ENCODE measurements at regions not wholly inside any gene's neighbourhood (a gene's known extent, or its start where the extent isn't known, plus 50 kb on each side); places are given as distances from the start of the nearest gene placed in this dataset.
"Not testable (repeated sequence)": the region's sequence is repeated elsewhere in the genome, so short reads cannot be mapped to it uniquely, and the experiment has no call there.

GRCh38 chr1:149229813-149230212 lies 126.5 kb upstream of the NBPF9 start:
- not testable (repeated sequence) for DNase-seq

DNA sequence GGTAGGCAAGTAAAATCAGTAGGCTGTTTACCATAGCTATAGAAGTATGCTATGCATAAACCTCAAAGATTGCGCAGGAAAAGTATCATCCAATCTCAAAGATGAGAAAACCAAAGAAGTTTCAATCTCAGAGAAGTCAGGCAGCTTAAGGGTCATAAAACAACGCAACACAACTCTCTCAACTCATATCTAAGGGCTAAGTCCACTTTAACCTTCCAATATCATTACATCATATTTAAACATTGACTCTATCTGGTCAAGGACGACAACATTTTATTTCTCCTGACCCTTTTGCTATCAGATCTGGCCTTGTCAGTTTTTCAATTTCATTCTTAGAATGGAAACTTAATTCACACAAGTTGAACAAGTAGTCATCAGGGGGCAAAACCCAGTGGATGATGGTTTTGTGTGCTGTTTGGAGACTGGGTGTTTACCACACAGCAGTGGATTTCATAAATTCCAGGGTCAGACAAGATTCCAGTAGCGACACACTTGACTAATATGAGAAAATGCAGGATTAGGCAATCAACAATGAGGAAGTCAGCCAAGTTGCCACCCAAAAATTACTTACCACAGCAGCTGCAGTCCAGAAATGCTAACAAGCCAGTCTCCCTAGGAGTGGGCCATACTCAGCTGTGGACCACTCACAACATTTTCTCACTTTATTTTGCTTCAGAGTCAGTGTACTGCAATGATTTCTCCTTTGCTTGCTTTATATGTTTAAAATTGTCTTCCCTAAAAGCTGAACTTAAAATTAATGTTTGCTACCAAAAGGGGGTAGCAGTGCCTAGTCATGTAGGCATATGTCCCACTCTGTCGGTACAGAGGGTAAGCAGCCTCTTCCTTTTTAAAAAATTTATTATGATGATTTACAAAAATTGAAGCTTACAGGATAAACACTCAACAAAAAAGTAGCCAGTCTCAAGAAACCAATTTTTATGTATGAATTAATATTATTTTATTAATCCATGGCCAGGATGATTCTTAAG lies 131.9 kb upstream of the NBPF9 start:
- not testable (repeated sequence) for DNase-seq

DNA sequence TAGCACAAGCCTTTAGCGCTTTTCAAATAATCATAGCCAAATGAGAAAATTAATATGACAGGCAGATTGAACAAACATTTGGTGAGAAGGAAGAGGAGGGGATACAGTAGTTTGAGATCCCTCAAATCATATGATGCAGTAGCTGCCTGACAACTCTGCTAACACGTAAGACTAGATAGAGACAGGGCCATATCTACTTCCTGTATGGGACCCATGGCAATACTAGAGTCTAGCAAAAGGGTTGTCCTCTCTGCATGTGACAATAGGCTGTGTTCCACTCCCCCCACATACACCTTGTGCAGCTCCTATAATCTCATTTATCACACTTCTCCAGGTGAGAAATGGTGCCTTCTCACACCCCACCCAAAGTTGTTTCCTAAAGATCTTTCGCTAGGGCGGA lies 134.2 kb upstream of the NBPF9 start:
- not testable (repeated sequence) for DNase-seq

GRCh38 chr1:149239897-149240508 lies 136.7 kb upstream of the NBPF9 start:
- DNase-seq, result not testable (repeated sequence)

DNA sequence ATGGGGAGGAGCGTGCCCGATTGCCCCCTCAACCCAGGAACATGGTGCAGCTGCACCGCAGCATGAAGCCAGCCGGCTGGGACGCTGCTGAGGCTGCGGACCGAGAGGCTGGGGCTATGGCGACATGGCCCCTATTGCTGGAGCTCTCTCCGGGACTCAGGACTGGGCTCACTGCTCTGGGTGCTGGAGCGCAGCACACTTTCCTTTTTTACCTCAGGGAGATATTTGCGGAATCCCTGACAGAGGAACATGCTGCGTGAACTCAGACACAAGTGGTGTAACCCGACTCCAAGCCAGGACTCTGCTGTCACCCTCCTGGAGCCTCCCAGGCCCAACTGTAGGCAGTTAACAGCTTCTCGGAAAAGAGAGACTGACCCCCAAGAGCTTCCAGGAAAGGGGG lies 137.2 kb upstream of the NBPF9 start:
- not testable (repeated sequence) for DNase-seq

DNA sequence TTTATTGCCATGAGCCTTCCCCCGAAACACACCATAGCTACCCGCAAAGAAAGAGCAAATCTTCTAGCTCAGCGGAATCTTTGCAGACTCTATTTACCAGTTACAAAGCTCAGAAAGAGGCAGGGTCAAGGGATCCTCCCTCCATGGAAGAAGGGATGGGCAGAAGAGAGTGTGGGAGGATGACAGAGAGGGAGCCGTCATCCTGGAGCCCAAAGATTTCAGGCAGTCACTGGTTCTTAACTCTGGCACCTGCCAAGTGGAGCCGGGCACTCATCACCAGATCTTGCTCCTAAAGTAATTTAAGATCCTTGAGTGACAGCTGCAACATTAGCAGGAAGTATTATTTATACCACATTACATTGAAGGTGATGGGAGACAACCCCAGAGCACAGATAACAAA lies 137.9 kb upstream of the NBPF9 start:
- DNase-seq, result not testable (repeated sequence)

GRCh38 chr1:149243572-149243971 lies 140.2 kb upstream of the NBPF9 start:
- DNase-seq, result not testable (repeated sequence)

DNA sequence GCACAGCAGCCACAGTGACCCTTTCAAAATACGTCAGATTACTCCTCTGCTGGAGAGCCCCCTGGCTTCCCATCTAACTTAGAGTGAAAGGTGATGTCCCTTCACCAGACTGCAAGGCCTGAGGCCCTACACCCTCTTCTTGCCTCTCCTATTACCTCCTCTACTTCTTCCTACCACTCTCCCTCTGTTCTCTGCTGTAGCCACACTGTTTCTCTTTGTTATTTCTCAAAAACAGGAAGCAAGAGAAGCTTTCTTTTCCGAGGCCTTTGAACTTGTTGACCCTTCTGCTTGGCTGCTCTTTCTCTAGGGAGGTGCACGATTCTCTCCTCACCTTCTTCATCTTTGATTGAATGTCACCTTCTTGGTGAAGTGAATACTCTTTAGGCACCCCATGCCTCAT lies 141.3 kb upstream of the NBPF9 start:
- DNase-seq, result not testable (repeated sequence)

DNA sequence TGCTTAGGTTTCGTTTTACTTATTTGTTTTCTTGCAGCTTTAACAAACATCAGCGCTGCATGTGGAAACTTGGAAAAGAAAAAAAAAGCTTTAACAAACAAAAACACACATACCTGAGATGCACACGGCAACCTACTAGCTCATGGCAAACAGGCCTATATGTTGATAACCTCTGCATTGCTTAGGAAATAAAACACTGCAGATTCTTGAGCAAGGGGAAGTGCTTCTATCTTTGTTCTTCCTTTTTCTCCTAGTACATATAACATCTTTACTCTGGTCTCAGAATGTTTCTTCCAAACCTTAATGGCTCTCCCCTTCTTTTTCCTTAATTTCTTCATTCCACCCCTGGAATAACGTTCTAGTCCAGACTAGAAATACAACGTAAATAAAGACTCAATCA lies 142.9 kb upstream of the NBPF9 start:
- not testable (repeated sequence) for DNase-seq

DNA sequence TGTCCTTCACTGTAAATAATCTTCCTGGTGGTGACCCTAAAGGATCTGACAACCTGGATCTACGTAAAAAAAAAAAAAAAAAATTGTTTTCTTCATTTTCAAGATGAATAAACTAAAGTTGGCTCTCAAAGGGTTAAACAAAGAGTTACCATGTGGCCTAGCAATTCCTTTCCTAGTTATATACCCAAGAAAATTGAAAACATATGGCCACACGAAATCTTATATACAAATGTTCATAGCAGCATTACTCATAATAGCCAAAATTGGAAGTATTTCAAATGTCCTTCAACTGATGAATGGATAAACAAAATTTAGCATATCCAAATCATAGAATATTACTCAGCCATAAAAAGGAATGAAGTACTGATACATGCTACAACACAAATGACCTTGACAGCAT lies 145.3 kb upstream of the NBPF9 start:
- DNase-seq, result not testable (repeated sequence)

DNA sequence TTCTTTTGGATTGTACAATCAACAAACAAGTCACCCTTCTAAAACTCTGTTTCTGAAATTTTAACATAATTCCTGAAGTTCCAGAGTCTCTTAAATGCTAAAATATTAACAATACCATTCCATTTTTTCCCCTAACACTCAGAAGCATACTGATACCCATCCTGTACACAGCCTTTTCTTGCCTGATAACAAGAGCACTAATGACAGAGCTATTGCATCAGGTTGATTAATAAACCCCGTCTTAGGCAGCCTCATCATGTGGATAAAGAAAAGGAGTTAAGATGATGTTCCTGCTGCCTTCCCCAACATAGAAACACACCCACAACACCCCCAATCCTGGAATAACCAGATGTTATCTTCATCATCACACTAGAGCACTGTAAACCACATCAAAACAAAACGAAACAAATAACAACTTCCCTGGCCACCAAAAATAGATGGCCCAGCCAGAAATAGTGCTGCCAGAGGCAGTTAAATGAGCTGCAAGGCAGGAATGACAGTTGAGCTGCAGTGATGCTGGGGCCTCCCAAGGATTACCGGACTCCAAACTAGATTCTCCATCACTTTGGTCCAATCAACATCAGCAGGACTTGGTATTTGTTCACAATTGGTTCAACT lies 146.6 kb upstream of the NBPF9 start:
- DNase-seq, result not testable (repeated sequence)

DNA sequence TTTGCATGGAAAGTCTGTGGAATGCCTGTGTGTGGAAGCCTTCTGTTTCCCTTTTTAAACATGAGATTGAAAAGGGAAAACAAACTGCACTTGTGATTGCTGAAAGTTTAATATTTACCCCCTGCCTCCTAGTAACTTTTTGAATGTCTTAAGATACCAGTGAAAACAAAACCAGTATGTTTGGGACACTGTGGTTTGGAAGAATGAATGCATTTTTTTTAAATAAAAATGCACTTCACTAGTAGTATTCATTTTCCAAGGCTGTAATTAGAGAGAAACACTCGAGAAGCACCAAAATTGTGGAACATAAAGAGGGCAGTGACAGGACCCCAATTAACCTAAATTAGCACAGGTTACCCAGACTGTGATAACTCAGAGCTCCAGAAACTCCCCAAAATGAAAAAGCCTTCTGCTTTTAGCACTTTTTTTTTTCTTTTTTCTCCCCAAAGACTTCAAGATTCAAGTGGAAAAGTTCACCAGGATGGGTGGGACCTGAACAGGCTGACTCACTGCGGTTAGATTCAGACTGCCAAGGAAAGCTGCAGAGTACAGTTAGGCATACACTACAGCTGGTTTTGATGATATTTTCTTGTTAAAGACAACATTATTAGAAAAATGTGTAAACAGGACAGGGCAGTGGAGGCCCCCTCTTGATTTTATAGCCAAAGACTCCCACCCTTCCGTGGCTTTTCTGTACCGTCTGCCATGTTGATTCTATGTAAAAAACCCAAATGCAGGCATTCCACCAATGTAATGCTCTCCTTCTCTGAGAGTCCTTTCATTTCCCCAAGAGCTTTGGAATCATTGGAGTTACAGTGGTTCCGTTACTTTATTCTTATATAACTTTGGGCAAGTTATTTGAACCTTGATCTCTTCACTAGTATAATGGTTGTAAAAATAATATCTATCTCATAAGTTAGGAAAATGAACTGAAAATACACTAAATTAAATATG lies 151.8 kb upstream of the NBPF9 start:
- DNase-seq, result not testable (repeated sequence)

DNA sequence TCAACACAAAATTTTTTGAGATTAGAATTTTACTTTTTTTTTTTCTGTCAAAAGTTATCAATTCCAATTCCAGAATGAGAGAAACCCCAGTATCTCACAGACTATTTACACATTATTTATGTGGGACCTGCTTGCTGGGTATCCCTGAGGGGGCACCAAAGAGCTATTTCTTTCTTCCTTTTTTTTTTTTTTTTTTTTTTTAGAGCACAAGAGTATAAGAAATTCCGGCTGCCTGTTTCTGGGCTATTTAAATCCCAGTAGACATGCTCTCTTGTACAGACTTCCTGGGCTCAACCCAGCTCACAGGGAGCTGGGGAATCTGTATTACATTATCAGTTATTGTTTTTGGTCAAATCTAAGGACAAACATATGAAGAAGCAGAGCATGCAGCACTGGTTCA lies 156.9 kb upstream of the NBPF9 start:
- not testable (repeated sequence) for DNase-seq

DNA sequence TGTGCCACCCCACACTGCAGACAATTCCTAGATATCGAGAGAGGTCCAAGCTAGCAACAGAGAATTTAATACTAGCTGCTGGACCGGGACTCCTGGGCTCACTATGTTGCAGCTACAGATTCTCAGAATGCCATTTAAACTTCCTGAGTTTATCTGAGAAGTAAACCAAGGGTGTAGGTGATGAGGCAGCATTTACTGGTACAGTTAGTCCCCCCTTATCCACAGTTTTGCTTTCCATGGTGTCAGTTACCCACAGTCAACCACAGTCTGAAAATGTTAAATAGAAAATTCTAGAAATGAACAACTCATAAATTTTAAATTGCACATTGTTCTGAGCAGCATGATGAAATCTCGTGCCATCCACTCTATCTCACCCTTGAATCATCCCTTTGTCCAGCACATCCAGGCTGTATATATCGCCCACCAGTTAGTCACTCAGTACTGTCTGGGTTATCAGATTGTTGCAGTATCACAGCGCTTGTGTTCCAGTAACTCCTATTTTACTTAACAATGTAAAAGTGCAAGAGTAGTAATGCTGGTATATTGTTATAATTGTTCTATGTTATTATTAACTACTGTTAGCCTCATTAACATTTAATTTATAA lies 157.5 kb upstream of the NBPF9 start:
- not testable (repeated sequence) for DNase-seq

GRCh38 chr1:149267287-149267686 lies 163.9 kb upstream of the NBPF9 start:
- DNase-seq, result not testable (repeated sequence)

DNA sequence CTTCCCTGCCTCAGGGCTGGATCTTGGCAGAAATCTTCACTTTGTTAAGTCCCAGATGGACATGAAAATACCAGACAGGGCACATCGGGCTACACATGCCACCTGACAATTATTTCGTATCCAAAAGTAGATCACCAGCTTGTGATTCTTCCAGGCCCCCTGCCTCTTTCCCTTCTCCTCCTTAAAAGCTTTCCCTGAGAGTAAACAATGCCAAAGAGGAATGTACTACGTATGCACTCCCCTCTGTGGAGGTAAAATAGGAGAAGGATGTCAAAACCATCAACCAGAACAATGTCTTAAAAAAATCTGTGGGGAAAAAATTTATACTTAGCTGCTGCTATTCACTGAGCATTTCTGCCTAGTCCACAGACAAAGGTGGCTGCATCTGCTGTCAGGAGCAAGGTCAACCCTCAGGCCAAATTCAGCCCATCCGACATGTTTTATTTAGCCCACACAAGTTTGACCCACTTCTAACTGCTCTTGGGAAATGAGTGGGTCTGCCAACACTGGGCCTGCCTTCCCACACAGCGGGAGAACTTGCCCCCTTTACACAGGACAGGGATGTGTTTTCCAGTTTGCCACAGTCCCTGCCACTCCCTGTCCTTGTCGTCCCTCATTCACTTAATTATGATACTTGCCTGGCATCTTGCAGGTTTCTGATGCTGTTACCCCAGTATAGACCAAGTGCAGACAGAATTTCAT lies 165.8 kb upstream of the NBPF9 start:
- not testable (repeated sequence) for DNase-seq

DNA sequence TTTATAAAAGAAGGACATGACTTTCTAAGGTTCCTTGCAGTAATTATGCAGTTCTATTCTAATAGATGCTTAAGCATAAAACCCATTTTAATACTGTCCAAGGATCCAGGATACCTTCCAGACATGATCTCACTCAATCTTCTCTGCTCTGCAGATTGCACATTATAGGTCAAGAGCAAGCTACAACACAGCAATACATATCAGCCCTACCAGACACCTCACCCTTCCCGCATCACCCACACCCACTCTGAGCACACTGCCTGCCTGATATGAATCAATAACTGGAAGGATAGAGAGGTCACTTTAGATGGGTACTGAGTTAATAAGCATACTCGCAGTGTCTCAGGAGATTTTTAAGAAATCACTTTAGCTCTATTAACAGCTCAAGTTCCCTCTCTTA lies 166.5 kb upstream of the NBPF9 start:
- not testable (repeated sequence) for DNase-seq

DNA sequence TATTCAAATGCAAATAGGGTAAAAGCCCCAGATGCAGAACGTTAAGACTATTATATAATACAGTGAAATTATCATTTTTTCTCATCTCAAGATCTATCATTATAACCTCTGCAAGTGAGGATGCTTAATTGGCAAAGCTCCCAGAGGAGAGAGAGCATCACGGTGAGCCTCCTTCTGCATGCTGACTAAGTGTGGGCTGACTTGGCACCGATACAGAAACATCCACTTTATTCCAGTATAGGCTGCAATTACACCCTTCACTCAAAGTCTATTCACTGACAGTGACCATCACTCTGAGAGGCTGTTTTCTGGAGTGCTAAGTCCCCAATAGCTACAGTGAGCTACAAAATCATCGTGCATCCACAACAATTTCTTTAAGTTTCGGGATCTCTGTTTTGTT lies 171.1 kb upstream of the NBPF9 start:
- not testable (repeated sequence) for DNase-seq

DNA sequence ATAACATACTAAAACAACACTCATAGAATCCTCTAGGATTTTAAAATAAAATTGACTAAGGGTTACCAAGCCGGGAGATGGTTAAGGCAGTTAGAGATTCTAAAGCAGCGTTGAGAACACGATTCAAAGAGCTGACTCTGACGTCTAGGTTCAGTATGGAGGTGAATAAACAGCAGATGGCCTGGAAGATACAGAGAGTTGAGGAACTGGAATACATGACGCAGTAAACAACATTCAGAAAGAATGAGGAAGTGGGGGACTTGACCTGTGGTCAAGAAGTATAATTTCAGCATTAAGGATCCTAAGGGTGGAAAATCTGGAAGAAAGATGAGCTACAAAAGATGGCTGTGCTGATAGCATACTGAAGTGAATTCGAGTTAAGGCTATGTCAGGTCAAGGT lies 172.5 kb upstream of the NBPF9 start:
- not testable (repeated sequence) for DNase-seq

GRCh38 chr1:149276496-149276895 lies 173.1 kb upstream of the NBPF9 start:
- DNase-seq, result not testable (repeated sequence)

DNA sequence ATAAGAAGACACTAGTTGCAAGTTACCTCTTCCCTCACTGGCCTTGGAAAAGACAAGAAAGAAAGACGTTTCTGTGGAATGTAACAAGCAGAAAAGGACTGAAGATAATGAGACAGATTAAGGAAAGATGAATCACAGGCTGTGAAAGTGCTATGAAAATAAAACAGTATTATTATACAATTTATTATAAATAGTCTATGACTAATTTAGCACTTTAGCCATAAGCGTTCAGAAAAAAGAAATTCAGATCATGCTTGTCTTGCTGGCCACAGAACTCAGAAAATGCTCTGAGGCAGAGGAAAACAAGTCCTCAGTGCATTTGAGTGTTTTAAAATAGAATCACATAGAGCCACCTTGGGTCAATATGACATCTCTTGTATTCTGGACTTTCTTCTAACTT lies 174.8 kb upstream of the NBPF9 start:
- not testable (repeated sequence) for DNase-seq

Data from NCI-H2081 (cell line).